GF-D8 (cell line): ENCODE measurements at regions not wholly inside any gene's neighbourhood (a gene's known extent, or its start where the extent isn't known, plus 50 kb on each side); places are given as distances from the start of the nearest gene placed in this dataset.
A peak's percentile ranks its signal among the peaks of the same experiment; 100 is the strongest.

Experiments
- DNase-seq: peaks from one replicate; lab custom pipeline; 2025; lab: John Stamatoyannopoulos, UW

GRCh38 chr3:42037318-42037945, 53.7 kb upstream of the TRAK1 start:
- DNase-seq, result no peak

DNA sequence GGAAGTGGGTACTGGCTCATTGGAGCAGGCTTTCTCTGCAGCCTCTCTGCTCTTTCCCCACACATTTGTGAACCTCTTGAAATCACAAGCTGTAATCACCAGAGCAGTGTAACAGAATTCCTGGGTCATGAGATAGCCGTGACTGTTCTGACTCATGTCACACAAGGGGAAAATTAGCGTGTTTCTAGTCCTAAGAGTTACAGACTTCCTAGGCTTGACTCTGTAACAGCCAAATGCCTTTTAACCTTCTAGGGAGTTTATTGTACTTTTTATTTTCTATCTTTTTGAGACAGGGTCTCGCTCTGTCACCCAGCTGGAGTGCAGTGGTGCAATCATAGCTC, 54.7 kb upstream of the TRAK1 start:
- DNase-seq, result no peak

- no peak for DNase-seq
Measured at GRCh38 chr3:42035816-42036482, 55.2 kb upstream of the TRAK1 start.

- DNase-seq, result no peak
Measured at GRCh38 chr3:42035007-42035406, 56.1 kb upstream of the TRAK1 start.

DNA sequence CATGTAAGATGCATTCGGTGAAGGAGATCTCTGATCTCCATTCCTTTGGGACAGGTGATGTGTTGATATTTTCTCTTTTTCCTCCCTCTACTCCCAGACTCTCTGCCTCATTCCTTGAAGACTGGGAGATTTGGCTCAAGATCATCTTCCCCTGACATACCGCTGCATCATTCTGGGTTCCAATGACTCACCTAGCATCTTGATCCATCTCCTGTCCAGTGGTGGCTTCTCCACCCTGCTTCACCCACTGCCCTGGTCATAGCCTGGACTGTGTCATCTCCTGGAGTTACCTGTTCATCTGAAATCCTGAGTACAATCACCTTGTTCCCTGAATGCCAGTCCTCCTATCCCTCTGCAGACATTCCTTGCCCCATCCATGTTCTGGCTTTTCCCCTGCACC, 57.4 kb upstream of the TRAK1 start:
- DNase-seq, result no peak

- peak; percentile 38 for DNase-seq
Measured at GRCh38 chr3:42032693-42033349, 58.3 kb upstream of the TRAK1 start.

GRCh38 chr3:42031808-42032480, 59.2 kb upstream of the TRAK1 start:
- DNase-seq, result no peak

- DNase-seq, result no peak
Measured at GRCh38 chr3:42028474-42028873, 62.7 kb upstream of the TRAK1 start.

- DNase-seq, result no peak
Measured at GRCh38 chr3:42027571-42027970, 63.6 kb upstream of the TRAK1 start.

DNA sequence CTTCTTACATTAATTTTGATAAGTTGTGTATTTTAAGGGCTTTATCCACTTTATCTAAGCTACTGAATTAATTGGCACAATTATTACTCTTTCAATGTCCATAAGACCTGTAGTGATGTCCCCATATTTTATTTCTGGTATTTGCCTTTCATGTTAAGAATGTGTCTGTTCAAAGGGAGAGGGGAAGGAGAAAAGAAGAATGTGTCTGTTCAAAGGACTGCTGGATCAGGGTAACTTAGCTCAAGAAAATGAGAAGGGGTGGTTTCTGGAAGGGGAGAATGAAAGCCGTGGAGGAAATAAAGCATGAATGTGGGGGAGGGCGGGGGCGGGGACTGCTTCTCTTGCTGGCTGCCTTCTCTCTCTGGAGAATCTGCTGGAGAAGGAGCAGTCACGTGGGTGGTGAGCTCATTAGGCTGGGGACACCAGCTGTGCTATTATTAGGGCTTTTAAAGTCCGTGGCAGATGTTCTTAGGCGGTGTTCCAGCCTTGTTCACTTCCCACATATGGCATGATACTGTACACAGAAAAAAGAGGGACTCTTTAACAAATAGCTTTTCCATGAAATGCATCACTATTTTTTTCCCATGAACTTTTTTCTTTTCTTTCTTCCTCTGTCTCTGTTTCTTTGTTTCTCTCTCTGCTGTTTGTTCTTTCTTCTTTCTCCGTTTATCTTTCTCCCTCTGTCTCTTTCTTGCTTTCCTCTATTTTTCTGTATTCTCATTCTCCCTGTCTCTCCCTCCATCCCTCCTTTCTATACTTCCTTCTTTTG, 63.7 kb upstream of the ULK4 start:
- DNase-seq, result peak; percentile 53

DNA sequence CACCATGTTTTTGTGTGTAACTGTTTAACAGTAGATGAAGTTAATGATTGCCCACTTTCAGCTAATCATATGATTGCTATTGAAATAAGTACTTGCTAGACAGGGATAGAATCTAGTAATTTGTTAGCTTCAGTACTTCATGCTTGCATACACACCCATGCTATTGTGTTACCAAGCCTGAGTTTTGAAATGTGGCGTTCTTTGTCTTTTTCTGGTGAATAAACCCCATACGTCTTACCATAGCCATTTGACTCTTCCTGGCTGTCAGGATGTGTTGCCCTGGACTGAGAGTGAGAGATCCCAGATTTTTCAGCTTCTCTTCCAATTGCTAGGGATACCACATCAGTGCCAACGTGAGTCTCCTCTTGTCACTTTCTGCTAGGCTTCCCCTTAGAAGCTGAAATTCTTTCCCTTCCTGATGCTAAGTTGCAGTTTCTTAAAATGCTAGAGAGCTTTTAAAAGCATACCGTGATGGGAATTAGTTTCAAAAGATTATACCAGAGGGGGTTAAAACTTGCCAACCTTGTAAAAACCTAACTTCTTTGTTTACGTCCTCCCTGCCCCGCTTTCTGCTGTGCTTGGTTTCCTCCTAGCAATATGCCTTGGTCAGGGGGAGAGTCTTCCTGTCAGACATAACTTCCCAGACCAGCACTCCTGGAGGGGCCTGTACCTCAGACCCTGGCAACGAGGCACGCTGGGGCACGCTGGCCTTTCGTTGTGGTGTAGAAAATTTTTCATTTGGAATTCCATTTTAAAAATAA, 62.9 kb upstream of the ULK4 start:
- peak; percentile 20 for DNase-seq

DNA sequence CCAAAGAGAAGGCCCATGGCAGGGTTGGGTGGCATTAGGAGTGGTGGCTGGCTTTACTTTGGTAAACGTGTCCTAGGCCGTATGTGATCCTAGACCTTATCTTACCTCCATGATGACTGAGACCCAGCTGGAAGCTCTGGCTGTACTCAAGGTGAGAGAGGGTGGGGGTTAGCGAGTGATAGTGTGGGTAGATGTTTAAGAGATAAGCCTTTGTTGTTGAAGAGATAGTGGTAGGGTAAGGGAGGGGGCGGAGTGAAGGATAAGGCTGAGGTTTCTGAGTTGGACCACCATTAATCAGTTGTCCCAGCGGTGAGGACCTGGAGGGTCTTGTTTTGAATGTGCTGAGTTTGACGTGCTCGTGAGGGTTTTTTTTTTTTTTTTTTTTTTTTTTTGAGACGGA, 61.5 kb upstream of the ULK4 start:
- no peak for DNase-seq

DNA sequence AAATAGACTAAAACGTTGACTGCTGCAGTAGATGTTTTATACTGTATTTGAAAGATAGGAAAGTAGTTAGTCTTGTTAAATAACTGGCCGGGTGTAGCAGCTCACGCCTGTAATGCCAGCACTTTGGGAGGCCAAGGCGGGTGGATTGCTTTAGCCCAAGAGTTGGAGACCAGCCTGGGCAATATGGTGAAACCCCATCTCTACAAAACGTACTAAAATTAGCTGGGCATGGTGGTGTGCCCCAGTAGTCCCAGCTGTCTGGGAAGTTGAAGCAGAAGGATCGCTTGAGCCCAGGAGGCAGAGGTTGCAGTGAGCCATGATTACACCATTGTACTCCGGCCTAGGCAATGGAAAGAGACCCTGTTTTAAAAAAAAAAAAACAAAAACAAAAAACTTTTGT, 60.5 kb upstream of the ULK4 start:
- DNase-seq, result no peak

DNA sequence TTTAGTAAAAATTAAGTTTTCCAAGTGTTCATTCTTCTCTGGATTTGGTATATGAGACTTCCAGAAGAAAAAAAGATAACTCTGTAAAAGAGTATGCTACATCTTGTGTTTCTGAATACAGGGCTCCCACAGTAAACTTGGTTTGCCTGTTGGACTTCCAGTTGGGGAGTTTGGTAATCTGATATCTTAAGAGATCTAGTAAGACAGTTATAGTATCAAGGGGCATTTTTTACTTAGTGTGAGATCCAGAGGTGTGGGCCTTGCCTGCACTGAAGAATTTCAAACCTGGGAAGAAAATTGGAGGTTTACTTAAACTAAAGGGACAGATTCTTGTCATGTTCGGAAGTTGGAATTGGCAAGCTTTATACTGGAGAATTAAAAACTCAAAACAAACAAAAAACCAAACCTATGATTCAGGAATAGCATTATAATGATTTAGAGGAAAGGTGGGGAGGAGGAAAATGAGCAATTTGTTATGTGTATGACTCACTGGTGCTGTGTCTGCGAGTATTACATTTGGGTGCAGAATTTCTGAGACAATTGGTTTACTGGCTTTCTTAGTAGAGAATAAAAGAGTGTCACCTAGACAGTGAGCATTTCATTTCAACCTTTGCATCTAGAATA, 58.9 kb upstream of the ULK4 start:
- DNase-seq, result no peak

- no peak for DNase-seq
Measured at GRCh38 chr3:42019953-42020260, 58.0 kb upstream of the ULK4 start.

- no peak for DNase-seq
Measured at GRCh38 chr3:42019144-42019952, 57.4 kb upstream of the ULK4 start.

DNA sequence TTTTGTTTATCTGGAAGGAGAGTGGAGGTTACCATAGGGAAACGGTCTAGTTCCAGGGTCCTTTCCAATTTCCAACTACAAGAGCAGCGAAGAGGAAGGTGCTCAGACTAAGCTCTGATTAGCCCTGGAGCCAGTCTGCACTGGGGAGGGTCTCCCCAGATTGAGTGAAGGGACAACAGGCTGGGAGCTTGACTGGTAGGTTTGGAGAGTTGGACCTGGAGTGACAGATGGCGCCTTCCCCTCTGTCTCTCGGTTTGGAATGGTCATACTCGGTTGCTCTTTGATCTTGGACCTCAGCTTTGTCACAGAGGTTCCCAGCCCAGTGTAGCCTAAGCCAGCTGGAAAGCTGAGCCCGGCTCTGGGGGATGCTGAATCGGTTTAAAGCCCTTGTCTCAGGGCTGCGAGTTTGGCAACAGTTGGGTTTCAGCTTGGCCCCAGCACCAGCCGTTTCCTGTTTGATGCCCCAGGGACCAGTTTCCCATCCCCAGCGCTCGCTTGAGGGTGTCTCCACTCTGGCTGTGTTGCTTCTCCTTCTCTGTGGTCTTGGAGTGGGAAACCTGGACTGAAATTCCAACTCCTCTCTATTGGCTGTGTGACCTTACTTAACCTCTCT, 53.1 kb upstream of the ULK4 start:
- peak; percentile 57 for DNase-seq

- no peak for DNase-seq
Measured at GRCh38 chr3:42014458-42014920, 52.6 kb upstream of the ULK4 start.

DNA sequence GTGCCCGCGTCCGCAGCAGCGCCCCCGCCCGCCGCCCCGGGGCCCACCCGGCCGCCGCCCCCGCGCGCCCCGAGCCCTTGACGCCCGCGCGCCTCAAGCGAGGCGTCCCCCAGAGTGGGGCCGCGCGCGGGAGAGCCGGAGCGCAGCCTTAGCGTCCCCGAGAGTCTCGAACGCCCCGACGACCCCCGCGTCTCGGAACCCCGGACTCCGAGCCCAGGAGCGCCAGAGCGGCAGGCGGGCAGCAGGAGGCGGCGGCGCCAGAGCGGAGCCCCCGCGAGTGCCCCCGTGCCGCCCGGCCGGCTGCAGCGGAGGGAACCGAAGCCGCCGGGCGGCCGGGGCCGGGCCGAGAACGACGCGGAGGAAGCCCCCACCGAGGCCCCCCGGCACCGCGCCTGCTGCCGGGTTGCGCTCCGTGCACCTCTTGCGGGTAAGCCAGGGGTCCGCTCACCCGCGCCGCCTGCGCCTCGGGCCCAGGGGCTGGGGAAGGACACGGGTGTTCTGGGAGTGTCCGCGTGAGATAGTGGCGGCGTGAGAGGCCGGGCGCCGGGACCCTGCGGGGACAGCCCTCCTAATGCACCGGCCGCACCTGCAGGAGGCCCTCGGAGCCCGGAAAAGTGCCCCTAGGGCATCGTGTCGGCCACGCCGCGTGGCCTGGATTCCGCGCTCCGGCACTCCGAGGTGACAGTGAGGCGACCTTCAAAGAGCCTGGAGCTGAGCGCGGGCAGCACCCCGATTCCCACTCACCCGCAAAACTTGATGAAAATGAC, 52.0 kb upstream of the ULK4 start:
- DNase-seq, result no peak
